ENCODE measurements at regions not wholly inside any gene's neighbourhood (a gene's known extent, or its start where the extent isn't known, plus 50 kb on each side); places are given as distances from the start of the nearest gene placed in this dataset.
"Not testable (repeated sequence)": the region's sequence is repeated elsewhere in the genome, so short reads cannot be mapped to it uniquely, and the experiment has no call there.

GRCh38 chr2:21837168-21837960 is 713.6 kb downstream of the TDRD15 start:
- DNase-seq (ENCODE audit: low read depth, low spot score) = no peak

- peak; percentile 80 for DNase-seq (ENCODE audit: low read depth, low spot score)
Measured at GRCh38 chr2:21841341-21841740, 717.6 kb downstream of the TDRD15 start.

DNA sequence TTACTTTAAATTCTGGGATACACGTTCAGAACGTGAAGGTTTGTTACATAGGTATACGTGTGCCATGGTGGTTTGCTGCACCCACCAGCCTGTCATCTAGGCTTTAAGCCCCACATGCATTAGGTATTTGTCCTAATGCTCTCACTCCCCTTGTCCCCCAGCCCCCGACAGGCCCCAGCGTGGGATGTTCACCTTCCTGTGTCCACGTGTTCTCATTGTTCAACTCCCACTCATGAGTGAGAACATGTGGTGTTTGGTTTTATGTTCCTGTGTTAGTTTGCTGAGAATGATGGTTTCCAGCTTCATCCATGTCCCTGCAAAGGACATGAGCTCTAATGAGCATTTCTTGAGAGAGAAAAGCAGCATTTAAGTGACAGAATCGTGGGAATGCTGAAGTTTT is 726.6 kb downstream of the TDRD15 start:
- DNase-seq (ENCODE audit: low read depth, low spot score) = not testable (repeated sequence)

DNA sequence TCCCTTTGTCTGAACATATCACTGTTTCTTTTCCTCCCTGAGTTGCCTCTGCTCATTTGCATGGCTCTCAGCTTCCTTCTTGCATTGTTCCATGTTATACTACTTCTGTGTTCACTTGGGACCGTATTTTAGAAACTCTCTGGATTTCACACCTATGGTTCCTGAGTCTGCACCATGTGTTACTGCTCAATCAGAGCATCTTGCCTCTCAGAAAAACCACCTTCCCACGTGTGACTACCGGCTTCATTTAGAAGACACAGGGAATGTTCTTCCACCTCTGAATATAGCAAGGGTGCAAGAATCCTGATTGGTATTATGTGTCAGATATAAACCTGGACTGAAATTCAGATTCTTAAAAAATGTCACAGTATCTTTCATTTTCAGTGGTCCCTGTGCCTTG is 731.2 kb downstream of the TDRD15 start:
- DNase-seq (ENCODE audit: low read depth, low spot score) = no peak

DNA sequence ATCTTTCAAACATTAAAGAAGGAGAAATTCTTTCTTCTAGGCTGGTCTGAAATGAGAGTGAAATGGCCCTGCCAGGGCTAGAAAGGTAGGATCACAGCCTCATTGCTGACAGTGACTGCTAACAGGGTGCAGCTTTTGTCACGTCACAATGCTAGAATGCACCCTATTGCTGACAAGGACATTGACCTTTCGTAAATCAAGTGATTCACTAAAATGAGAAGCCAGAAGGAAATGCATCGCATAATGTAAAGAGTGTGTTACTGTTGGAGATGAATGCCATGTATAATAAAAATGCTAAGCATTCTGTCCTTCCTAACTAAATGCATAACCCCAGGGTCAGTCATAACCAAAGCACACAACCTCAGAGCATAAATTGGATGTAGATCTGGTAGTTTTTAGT is 732.9 kb downstream of the TDRD15 start:
- no peak for DNase-seq (ENCODE audit: low read depth, low spot score)

- DNase-seq (ENCODE audit: low read depth, low spot score) = no peak
Measured at GRCh38 chr2:21860907-21861306, 737.1 kb downstream of the TDRD15 start.

- DNase-seq (ENCODE audit: low read depth, low spot score) = peak; percentile 37
Measured at GRCh38 chr2:21866316-21866715, 742.5 kb downstream of the TDRD15 start.

GRCh38 chr2:21887881-21888280 is 764.1 kb downstream of the TDRD15 start:
- no peak for DNase-seq (ENCODE audit: low read depth, low spot score)

- no peak for DNase-seq (ENCODE audit: low read depth, low spot score)
Measured at GRCh38 chr2:21890041-21890440, 766.3 kb downstream of the TDRD15 start.

DNA sequence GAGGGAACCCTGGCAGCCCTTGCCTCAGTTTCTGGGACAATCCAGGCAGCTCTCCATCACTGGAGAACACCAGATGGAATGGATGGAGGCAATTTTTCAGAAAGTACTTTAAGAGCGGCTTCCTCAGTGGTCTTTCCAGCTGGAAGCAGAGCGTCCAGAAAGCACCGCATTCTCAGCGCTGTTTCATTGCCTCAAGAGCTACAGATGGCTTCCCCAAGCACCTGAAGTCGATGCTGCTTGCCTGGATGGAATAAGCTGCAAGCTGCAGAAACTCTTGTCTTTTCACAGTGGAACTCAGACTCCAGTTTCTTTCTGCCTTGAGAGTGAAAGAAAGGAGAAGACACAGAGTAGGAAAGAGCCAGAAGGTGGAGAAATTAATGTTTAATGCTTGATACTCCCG is 766.9 kb downstream of the TDRD15 start:
- no peak for DNase-seq (ENCODE audit: low read depth, low spot score)

DNA sequence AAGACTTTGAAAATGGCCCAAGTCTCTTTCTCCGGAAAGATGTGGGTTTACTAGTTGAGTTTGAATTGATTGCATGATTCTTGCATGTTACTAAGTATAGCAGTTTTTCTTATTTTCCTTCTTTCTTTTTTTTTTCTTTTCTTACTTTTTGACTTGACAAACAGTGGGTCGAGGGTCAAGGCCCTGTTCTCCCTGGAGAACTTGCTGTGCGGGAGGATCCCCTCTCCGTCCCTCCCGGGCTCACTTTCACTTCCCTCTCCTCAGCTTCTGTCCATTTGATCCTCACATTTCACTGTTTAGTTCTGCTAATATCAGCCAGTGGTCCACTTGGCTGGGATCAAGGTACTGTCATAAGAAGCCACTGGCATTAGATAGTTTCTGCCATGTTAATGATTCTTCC is 767.4 kb downstream of the TDRD15 start:
- DNase-seq (ENCODE audit: low read depth, low spot score) = no peak

DNA sequence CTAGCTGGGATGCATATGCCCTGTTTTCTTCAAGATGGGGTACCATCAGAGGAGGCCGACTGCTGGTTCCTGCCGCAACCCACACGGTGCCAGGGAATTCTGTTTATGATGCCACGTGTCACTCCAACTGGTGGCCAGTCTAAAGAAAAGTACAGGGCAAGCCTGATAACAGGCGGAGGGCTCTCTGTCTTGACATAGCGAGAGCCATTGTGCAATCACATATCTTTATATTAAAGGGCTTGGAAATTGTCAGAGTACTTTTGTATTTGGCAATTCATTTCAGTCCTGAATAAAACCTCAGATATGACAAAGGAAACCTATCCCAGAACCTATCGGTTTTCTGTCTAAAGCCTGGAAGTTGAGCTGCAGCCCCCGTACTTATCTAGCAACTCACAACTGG is 768.4 kb downstream of the TDRD15 start:
- DNase-seq (ENCODE audit: low read depth, low spot score) = no peak

GRCh38 chr2:21895200-21895599 is 771.4 kb downstream of the TDRD15 start:
- no peak for DNase-seq (ENCODE audit: low read depth, low spot score)

DNA sequence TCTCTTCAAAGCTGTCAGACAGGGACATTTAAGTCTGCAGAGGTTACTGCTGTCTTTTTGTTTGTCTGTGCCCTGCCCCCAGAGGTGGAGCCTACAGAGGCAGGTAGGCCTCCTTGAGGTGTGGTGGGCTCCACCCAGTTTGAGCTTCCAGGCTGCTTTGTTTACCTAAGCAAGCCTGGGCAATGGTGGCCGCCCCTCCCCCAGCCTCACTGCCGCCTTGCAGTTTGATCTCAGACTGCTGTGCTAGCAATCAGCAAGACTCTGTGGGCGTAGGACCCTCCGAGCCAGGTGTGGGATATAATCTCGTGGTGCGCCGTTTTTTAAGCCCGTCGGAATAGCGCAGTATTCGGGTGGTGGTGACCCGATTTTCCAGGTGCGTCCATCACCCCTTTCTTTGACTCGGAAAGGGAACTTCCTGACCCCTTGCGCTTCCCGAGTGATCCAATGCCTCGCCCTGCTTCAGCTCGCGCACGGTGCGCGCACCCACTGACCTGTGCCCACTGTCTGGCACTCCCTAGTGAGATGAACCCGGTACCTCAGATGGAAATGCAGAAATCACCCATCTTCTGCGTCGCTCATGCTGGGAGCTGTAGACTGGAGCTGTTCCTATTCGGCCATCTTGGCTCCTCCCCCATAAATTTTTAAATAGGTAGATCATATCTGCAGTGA is 785.1 kb downstream of the TDRD15 start:
- DNase-seq (ENCODE audit: low read depth, low spot score) = not testable (repeated sequence)

GRCh38 chr2:21910832-21911507 is 787.2 kb downstream of the TDRD15 start:
- no peak for DNase-seq (ENCODE audit: low read depth, low spot score)

GRCh38 chr2:21912405-21912804 is 788.6 kb downstream of the TDRD15 start:
- no peak for DNase-seq (ENCODE audit: low read depth, low spot score)

- no peak for DNase-seq (ENCODE audit: low read depth, low spot score)
Measured at GRCh38 chr2:21915201-21915600, 791.4 kb downstream of the TDRD15 start.

GRCh38 chr2:21916934-21917522 is 793.3 kb downstream of the TDRD15 start:
- DNase-seq (ENCODE audit: low read depth, low spot score) = no peak

GRCh38 chr2:21920721-21921120 is 797.0 kb downstream of the TDRD15 start:
- DNase-seq (ENCODE audit: low read depth, low spot score) = no peak

- DNase-seq (ENCODE audit: low read depth, low spot score) = no peak
Measured at GRCh38 chr2:21924640-21925285, 801.0 kb downstream of the TDRD15 start.

- no peak for DNase-seq (ENCODE audit: low read depth, low spot score)
Measured at GRCh38 chr2:21928292-21928691, 804.5 kb downstream of the TDRD15 start.

DNA sequence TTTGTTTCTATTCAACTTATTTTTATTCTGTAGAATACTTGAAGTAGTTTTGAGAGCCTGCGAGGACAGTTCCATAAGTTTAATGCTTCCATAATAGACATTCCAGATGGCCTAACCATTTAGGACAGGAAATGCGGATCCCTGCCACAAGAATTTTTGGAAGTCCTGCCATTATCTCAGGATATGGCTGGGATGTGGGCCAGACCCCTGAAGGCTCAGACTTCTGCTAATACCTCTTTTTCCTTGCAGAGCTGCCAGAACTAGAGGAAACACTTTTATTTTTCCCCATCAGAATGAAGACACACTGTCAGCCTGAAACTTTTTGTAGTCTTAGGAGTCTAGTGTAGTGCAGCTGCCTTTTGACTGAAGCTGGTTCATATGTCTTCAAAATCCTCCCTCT is 806.5 kb downstream of the TDRD15 start:
- no peak for DNase-seq (ENCODE audit: low read depth, low spot score)

Measured in ELF-1 (cell line).